ENCODE measurements at regions not wholly inside any gene's neighbourhood (a gene's known extent, or its start where the extent isn't known, plus 50 kb on each side); places are given as distances from the start of the nearest gene placed in this dataset.

DNA sequence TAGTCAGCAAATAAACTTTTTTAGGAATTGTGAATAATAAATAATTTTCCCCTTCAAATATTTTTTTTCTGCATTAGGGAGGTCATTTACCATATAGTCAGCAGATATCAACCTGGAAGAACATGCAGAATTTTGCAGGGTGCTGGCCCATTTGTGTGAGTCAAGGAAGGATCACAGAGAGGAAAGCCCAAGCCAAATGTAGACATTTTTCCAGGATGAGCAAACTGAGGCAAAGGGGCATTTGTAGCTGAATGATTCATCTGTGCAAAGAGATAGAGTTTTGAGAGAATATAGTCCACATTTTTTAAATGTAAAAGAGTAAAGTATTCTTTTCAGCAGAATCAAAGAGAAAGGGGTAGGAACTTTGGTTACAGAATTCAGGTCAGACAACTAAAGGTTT lies 555.5 kb upstream of the MARCKS start:
- no peak for TF ChIP-seq CTCF (IDR thresholded peaks at IDR 0.05; ENCODE audit: low read depth, low read length)
- in situ Hi-C loops (cut with HindIII; ENCODE audit: low sequenced_read_pairs): no loop called here
- H3K4me3 ChIP-seq (ENCODE audit: low read depth, low read length): no peak overlapping the region
- no peak for DNase-seq (ENCODE audit: low read depth, low spot score)

GRCh38 chr6:113304116-113304515 lies 553.0 kb upstream of the MARCKS start:
- no peak for TF ChIP-seq CTCF (IDR thresholded peaks at IDR 0.05; ENCODE audit: low read depth, low read length)
- in situ Hi-C loops (cut with HindIII; ENCODE audit: low sequenced_read_pairs): no loop called here
- DNase-seq (ENCODE audit: low read depth, low spot score): no peak
- H3K4me3 ChIP-seq (ENCODE audit: low read depth, low read length): no peak overlapping the region

DNA sequence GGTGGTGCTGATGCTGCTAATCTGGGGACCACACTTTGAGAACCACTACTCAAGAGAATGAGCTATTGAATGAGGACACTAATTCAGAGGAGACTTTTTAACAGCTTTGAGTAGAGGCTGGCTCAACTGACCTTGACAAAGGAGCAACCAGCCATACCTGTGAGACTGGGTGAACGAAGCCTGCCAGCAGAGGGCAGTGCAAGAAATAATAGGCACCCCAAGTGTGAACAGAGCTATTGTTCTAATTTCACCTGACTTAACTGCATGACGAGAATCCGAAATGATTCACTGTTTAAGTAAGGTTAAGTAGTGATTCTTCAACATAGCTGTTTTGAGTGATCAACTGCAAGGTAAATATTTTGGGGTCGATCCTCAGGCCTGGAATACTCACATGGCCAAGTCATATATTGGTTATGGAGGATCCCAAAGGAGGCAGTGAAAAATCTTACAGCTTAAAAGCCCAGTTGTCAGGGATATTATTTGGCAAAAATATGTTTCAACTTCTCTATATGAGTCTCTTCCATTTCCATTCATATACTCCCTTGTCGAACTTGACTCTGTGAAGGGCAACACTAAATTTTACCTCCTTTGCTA lies 550.5 kb upstream of the MARCKS start:
- in situ Hi-C loops (cut with HindIII; ENCODE audit: low sequenced_read_pairs): no loop called here
- DNase-seq (ENCODE audit: low read depth, low spot score): no peak
- no peak for TF ChIP-seq CTCF (IDR thresholded peaks at IDR 0.05; ENCODE audit: low read depth, low read length)
- H3K4me3 ChIP-seq (ENCODE audit: low read depth, low read length): no peak overlapping the region

DNA sequence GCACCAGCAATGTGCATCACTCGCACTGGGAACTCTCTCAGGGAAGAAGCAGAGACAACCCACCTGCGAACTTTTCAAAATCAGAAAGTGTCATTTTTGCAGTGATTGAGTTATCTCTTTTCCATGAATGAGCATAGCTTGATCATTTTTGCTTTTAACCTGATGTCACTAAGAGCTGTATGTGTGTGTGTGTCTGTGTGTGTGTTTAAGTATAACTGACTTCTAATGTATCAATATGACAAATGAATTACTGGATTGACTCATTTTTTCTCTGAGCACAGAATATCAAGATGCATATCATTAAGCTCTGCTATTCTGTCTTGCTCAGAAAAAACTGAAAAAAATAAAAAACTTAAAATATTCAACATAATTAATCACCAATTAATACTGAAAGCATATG lies 548.9 kb upstream of the MARCKS start:
- H3K4me3 ChIP-seq (ENCODE audit: low read depth, low read length): no peak overlapping the region
- in situ Hi-C loops (cut with HindIII; ENCODE audit: low sequenced_read_pairs): no loop called here
- no peak for TF ChIP-seq CTCF (IDR thresholded peaks at IDR 0.05; ENCODE audit: low read depth, low read length)
- no peak for DNase-seq (ENCODE audit: low read depth, low spot score)

GRCh38 chr6:113313841-113314240 lies 543.3 kb upstream of the MARCKS start:
- no peak for TF ChIP-seq CTCF (IDR thresholded peaks at IDR 0.05; ENCODE audit: low read depth, low read length)
- no peak for DNase-seq (ENCODE audit: low read depth, low spot score)
- in situ Hi-C loops (cut with HindIII; ENCODE audit: low sequenced_read_pairs): no loop called here

DNA sequence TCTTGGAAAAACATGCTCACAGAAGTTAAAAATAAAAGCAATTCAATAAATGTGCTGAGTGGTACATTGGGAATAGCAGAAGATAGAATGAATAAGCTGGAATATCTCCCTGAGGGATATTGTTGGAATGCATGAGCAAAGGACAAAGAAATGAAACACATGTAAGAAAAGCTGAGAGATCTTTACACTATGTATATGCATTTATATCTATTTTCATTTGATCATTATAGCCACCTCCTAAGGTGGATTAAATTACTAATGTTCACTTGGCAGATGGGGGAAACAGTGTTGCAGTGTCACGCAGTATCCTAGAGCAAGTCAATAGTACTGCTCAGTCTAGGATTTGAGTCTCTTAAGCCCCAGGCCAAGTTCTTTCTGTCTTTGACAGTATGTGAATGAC lies 542.0 kb upstream of the MARCKS start:
- no peak for TF ChIP-seq CTCF (IDR thresholded peaks at IDR 0.05; ENCODE audit: low read depth, low read length)
- DNase-seq (ENCODE audit: low read depth, low spot score): no peak
- no peak overlapping the region for H3K4me3 ChIP-seq (ENCODE audit: low read depth, low read length)
- in situ Hi-C loops (cut with HindIII; ENCODE audit: low sequenced_read_pairs): no loop called here

More at GRCh38 chr6:113313841-113314240, 543.3 kb upstream of the MARCKS start:
- no peak overlapping the region for H3K4me3 ChIP-seq (ENCODE audit: low read depth, low read length)

- TF ChIP-seq CTCF (IDR thresholded peaks at IDR 0.05; ENCODE audit: low read depth, low read length): no peak
- no peak overlapping the region for H3K4me3 ChIP-seq (ENCODE audit: low read depth, low read length)
- DNase-seq (ENCODE audit: low read depth, low spot score): no peak
- in situ Hi-C loops (cut with HindIII; ENCODE audit: low sequenced_read_pairs): no loop called here
These were observed 541.3 kb upstream of the MARCKS start for GRCh38 chr6:113315879-113316278.

Data from astrocyte of the spinal cord (primary cell).